MM.1S (cell line): ENCODE measurements at regions not wholly inside any gene's neighbourhood (a gene's known extent, or its start where the extent isn't known, plus 50 kb on each side); places are given as distances from the start of the nearest gene placed in this dataset.

Experiments used
- CTCF ChIP-seq: fragments of 300-600 bp; sonication (generic); IDR thresholded peaks from 2 replicates; pipeline ENCODE4 v1.5.1; 2016; ENCODE audit warnings: antibody characterized with exemption, low read length, mixed read lengths
- EZH2phosphoT487 ChIP-seq: fragments of 300-600 bp; sonication (generic); IDR thresholded peaks from 2 replicates; pipeline ENCODE4 v1.6.1; 2018; ENCODE audit warnings: antibody characterized with exemption, low read length

GRCh38 chr4:136699905-136700304 lies 832.4 kb downstream of the PCDH18 start:
- TF ChIP-seq EZH2phosphoT487 (no peak), CTCF (no peak)
